ENCODE measurements at regions not wholly inside any gene's neighbourhood (a gene's known extent, or its start where the extent isn't known, plus 50 kb on each side); places are given as distances from the start of the nearest gene placed in this dataset.
"Not testable (repeated sequence)": the region's sequence is repeated elsewhere in the genome, so short reads cannot be mapped to it uniquely, and the experiment has no call there.

GRCh38 chr11:98740321-98740720 lies 280.4 kb upstream of the CNTN5 start:
- no peaks in the 10 kb centered on the region for H3K36me3 ChIP-seq
- TF ChIP-seq EZH2phosphoT487 (IDR thresholded peaks at IDR 0.05): no peak
- TF ChIP-seq EZH2 (IDR thresholded peaks at IDR 0.05): no peak
- TF ChIP-seq CTCF (IDR thresholded peaks at IDR 0.05): no peak
- H3K9ac ChIP-seq: no peak overlapping the region
- no peak overlapping the region for H2AFZ ChIP-seq (replicated peaks)
- no peak overlapping the region for H3K4me2 ChIP-seq
- H3K9me3 ChIP-seq (ENCODE audit: low read depth): no peaks in the 10 kb centered on the region
- Mint-ChIP-seq H3K27me3 (ENCODE audit: insufficient read depth, low read depth) (no peaks in the 10 kb centered on the region), H3K4me3 (no peak overlapping the region), H3K36me3 (no peaks in the 10 kb centered on the region), H3K4me1 (peaks cover 2% of the 10 kb centered on the region), H3K27ac (no peak overlapping the region), H3K9me3 (no peaks in the 10 kb centered on the region)
- H3K79me2 ChIP-seq (ENCODE audit: low read depth): no peaks in the 10 kb centered on the region
- no peak overlapping the region for H3K4me3 ChIP-seq
- no peaks in the 10 kb centered on the region for H3K4me1 ChIP-seq
- no peaks in the 10 kb centered on the region for H3F3A ChIP-seq (ENCODE audit: low read depth)
- H4K20me1 ChIP-seq (ENCODE audit: low read depth): no peaks in the 10 kb centered on the region
- no peak for DNase-seq (ENCODE audit: low spot score)
- no peak overlapping the region for H3K27ac ChIP-seq
- no peaks in the 10 kb centered on the region for H3K27me3 ChIP-seq

- H3K4me2 ChIP-seq; H2AFZ ChIP-seq (replicated peaks); H3K4me3 ChIP-seq; H3K9ac ChIP-seq; H3K36me3 Mint-ChIP-seq; H3K4me1 Mint-ChIP-seq; H3K27ac ChIP-seq; H4K20me1 ChIP-seq (ENCODE audit: low read depth); H3K4me3 Mint-ChIP-seq; H3K79me2 ChIP-seq (ENCODE audit: low read depth); H3K27ac Mint-ChIP-seq; DNase-seq (ENCODE audit: low spot score); H3F3A ChIP-seq (ENCODE audit: low read depth); H3K27me3 ChIP-seq; H3K27me3 Mint-ChIP-seq (ENCODE audit: insufficient read depth, low read depth); H3K36me3 ChIP-seq; H3K4me1 ChIP-seq: not testable (repeated sequence)
- peaks cover 26% of the 10 kb centered on the region for H3K9me3 Mint-ChIP-seq
- H3K9me3 ChIP-seq (ENCODE audit: low read depth): peaks cover 10% of the 10 kb centered on the region
Observed at GRCh38 chr11:98763446-98763845, 257.3 kb upstream of the CNTN5 start.

- Mint-ChIP-seq H3K36me3 (no peaks in the 10 kb centered on the region), H3K4me3 (no peak overlapping the region), H3K27ac (no peak overlapping the region), H3K9me3 (peaks cover 21% of the 10 kb centered on the region), H3K27me3 (ENCODE audit: insufficient read depth, low read depth) (peaks cover 2% of the 10 kb centered on the region), H3K4me1 (no peaks in the 10 kb centered on the region)
- Histone ChIP-seq H3K36me3 (no peaks in the 10 kb centered on the region), H3K4me3 (no peak overlapping the region), H3K4me1 (no peaks in the 10 kb centered on the region), H3K4me2 (no peak overlapping the region), H3F3A (ENCODE audit: low read depth) (no peaks in the 10 kb centered on the region), H3K9ac (no peak overlapping the region), H2AFZ (replicated peaks) (no peak overlapping the region), H3K27ac (no peak overlapping the region), H4K20me1 (ENCODE audit: low read depth) (no peaks in the 10 kb centered on the region), H3K79me2 (ENCODE audit: low read depth) (no peaks in the 10 kb centered on the region), H3K27me3 (no peaks in the 10 kb centered on the region), H3K9me3 (ENCODE audit: low read depth) (no peaks in the 10 kb centered on the region)
- no peak for TF ChIP-seq EZH2phosphoT487 (IDR thresholded peaks at IDR 0.05)
- no peak for DNase-seq (ENCODE audit: low spot score)
Observed at GRCh38 chr11:98766903-98767302, 253.8 kb upstream of the CNTN5 start.

GRCh38 chr11:98770046-98770445 lies 250.7 kb upstream of the CNTN5 start:
- not testable (repeated sequence) for H3K4me3 ChIP-seq; H3K4me2 ChIP-seq; H3K27ac Mint-ChIP-seq; H3K4me1 Mint-ChIP-seq; H3K27ac ChIP-seq; H3K79me2 ChIP-seq (ENCODE audit: low read depth); H3K9me3 ChIP-seq (ENCODE audit: low read depth); H3F3A ChIP-seq (ENCODE audit: low read depth); H2AFZ ChIP-seq (replicated peaks); H3K36me3 Mint-ChIP-seq; DNase-seq (ENCODE audit: low spot score); H3K27me3 ChIP-seq; H3K27me3 Mint-ChIP-seq (ENCODE audit: insufficient read depth, low read depth); H3K4me1 ChIP-seq; H3K9ac ChIP-seq; H4K20me1 ChIP-seq (ENCODE audit: low read depth); H3K9me3 Mint-ChIP-seq; H3K4me3 Mint-ChIP-seq; H3K36me3 ChIP-seq

GRCh38 chr11:98771791-98772190 lies 249.0 kb upstream of the CNTN5 start:
- Histone ChIP-seq H3K4me1 (no peaks in the 10 kb centered on the region), H3K27ac (no peak overlapping the region), H3K9me3 (ENCODE audit: low read depth) (no peaks in the 10 kb centered on the region), H4K20me1 (ENCODE audit: low read depth) (no peaks in the 10 kb centered on the region), H3K79me2 (ENCODE audit: low read depth) (no peaks in the 10 kb centered on the region), H3K4me3 (no peak overlapping the region), H3K9ac (no peak overlapping the region), H3K4me2 (no peak overlapping the region), H3K36me3 (no peaks in the 10 kb centered on the region), H3F3A (ENCODE audit: low read depth) (no peaks in the 10 kb centered on the region), H2AFZ (replicated peaks) (no peak overlapping the region), H3K27me3 (no peaks in the 10 kb centered on the region)
- H3K9me3 Mint-ChIP-seq: peaks cover 8% of the 10 kb centered on the region
- no peaks in the 10 kb centered on the region for H3K36me3 Mint-ChIP-seq
- H3K4me3 Mint-ChIP-seq: no peak overlapping the region
- H3K27ac Mint-ChIP-seq: no peak overlapping the region
- no peak for DNase-seq (ENCODE audit: low spot score)
- no peak for TF ChIP-seq EZH2 (IDR thresholded peaks at IDR 0.05)
- TF ChIP-seq EZH2phosphoT487 (IDR thresholded peaks at IDR 0.05): no peak
- no peak for TF ChIP-seq CTCF (IDR thresholded peaks at IDR 0.05)
- H3K4me1 Mint-ChIP-seq: no peaks in the 10 kb centered on the region
- peaks cover 2% of the 10 kb centered on the region for H3K27me3 Mint-ChIP-seq (ENCODE audit: insufficient read depth, low read depth)
